ENCODE measurements at regions not wholly inside any gene's neighbourhood (a gene's known extent, or its start where the extent isn't known, plus 50 kb on each side); places are given as distances from the start of the nearest gene placed in this dataset.

DNA sequence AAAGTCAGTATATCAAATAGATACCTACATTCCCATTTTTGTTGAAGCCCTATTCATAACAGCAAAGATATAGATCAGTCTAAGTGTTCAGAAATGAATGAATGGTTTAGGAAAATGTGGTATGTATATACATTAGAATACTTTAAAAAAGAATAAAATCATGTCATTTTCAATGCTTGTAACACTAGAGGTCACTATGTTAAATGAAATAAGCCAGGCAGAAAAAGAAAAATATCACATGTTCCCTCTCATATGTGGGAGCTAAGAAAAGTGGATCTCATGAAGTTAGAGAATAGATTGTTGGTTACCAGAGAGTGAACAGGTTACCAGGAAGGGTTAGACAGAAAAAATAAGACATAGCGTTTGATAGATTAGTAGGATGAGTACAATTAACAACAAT is 1111.0 kb upstream of the SLC39A10 start:
- no peak overlapping the region for H3K27ac ChIP-seq (ENCODE audit: low read length in 2 of 2)
- no peaks in the 10 kb centered on the region for H3K4me1 ChIP-seq (ENCODE audit: control insufficient read depth in 2 of 2, insufficient read depth in 2 of 2, low read length in 2 of 2)
- H3K4me3 Mint-ChIP-seq: no peak overlapping the region
- POLR2A ChIA-PET: no interaction called here
- no peak overlapping the region for H2AFZ ChIP-seq (ENCODE audit: insufficient read depth, low read depth, low read length, poor library complexity, severe bottlenecking)
- no peaks in the 10 kb centered on the region for H3K4me1 Mint-ChIP-seq
- intact Hi-C loops (cut with micrococcal nuclease): no loop called here
- H3K27me3 Mint-ChIP-seq: no peaks in the 10 kb centered on the region
- no peaks in the 10 kb centered on the region for H3K79me2 ChIP-seq (ENCODE audit: control insufficient read depth, insufficient read depth, low read length)
- H3K9me3 ChIP-seq (ENCODE audit: control extremely low read depth in 1 of 3, control insufficient read depth in 2 of 3, insufficient read depth in 1 of 3, low read length in 2 of 3): no peaks in the 10 kb centered on the region
- H3K4me2 ChIP-seq (replicated peaks; ENCODE audit: low read depth, low read length, poor library complexity, severe bottlenecking): no peak overlapping the region
- no peak overlapping the region for H3K9ac ChIP-seq (ENCODE audit: low read length)
- no CpG with 5 or more reads among the region's 1 CpG for WGBS (ENCODE audit: insufficient coverage)
- ATAC-seq (ENCODE audit: low read depth) (no peak), DNase-seq (peak; percentile 4)
- H3K36me3 ChIP-seq (replicated peaks in 1 of 2; ENCODE audit: control extremely low read depth in 1 of 2, control insufficient read depth in 1 of 2, extremely low read depth in 1 of 2, insufficient read depth in 2 of 2, low read length in 1 of 2): no peaks in the 10 kb centered on the region
- H3K27ac Mint-ChIP-seq: no peak overlapping the region
- TF ChIP-seq, protein P1, sequence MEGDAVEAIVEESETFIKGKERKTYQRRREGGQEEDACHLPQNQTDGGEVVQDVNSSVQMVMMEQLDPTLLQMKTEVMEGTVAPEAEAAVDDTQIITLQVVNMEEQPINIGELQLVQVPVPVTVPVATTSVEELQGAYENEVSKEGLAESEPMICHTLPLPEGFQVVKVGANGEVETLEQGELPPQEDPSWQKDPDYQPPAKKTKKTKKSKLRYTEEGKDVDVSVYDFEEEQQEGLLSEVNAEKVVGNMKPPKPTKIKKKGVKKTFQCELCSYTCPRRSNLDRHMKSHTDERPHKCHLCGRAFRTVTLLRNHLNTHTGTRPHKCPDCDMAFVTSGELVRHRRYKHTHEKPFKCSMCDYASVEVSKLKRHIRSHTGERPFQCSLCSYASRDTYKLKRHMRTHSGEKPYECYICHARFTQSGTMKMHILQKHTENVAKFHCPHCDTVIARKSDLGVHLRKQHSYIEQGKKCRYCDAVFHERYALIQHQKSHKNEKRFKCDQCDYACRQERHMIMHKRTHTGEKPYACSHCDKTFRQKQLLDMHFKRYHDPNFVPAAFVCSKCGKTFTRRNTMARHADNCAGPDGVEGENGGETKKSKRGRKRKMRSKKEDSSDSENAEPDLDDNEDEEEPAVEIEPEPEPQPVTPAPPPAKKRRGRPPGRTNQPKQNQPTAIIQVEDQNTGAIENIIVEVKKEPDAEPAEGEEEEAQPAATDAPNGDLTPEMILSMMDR (IDR thresholded peaks at IDR 0.05): no peak
- TF ChIP-seq EZH2 (IDR thresholded peaks at IDR 0.05; ENCODE audit: borderline replicate concordance, insufficient read depth, low read depth, low read length, poor library complexity, severe bottlenecking): no peak
- H4K20me1 ChIP-seq (ENCODE audit: control insufficient read depth, insufficient read depth, low read length, poor library complexity, severe bottlenecking): no peaks in the 10 kb centered on the region
- CTCF ChIA-PET: no interaction called here
- H3K27me3 ChIP-seq (replicated peaks in 1 of 4; ENCODE audit: control extremely low read depth in 1 of 4, control insufficient read depth in 3 of 4, insufficient read depth in 4 of 4, low read length in 3 of 4): no peaks in the 10 kb centered on the region
- H3K4me3 ChIP-seq (ENCODE audit: control extremely low read depth in 1 of 5, extremely low read depth in 1 of 5, insufficient read depth in 1 of 5, low read depth in 2 of 5, low read length in 4 of 5): no peak overlapping the region
- no peaks in the 10 kb centered on the region for H3K9me3 Mint-ChIP-seq (ENCODE audit: insufficient read depth)

DNA sequence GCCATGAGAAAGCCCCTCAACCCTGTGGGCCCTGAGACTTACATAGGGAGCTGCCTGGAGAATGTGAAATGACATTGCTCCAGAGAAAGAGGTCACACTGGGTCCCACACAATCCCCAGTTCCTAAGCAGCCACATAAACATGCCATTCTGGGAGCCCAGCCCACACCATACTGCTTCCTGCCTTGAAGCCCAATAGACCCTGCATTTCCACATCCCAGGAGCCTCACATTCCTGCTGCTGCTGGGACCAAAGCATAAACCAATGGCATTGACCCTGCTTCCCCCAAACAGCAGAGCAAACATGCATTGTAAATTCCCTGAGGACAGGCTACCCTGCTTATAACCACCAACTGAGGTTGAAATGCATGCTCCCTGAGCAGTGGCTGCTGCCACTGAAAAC is 1117.6 kb upstream of the SLC39A10 start:
- Histone ChIP-seq H3K27ac (ENCODE audit: low read length in 2 of 2) (no peak overlapping the region), H3K9me3 (ENCODE audit: control extremely low read depth in 1 of 3, control insufficient read depth in 2 of 3, insufficient read depth in 1 of 3, low read length in 2 of 3) (peaks cover 0 to 7% (median 0%) of the 10 kb centered on the region in 3 donors), H3K27me3 (replicated peaks in 1 of 4; ENCODE audit: control extremely low read depth in 1 of 4, control insufficient read depth in 3 of 4, insufficient read depth in 4 of 4, low read length in 3 of 4) (no peaks in the 10 kb centered on the region), H3K9ac (ENCODE audit: low read length) (no peak overlapping the region), H3K4me1 (ENCODE audit: control insufficient read depth in 2 of 2, insufficient read depth in 2 of 2, low read length in 2 of 2) (no peaks in the 10 kb centered on the region), H3K4me2 (replicated peaks; ENCODE audit: low read depth, low read length, poor library complexity, severe bottlenecking) (no peak overlapping the region), H3K36me3 (replicated peaks in 1 of 2; ENCODE audit: control extremely low read depth in 1 of 2, control insufficient read depth in 1 of 2, extremely low read depth in 1 of 2, insufficient read depth in 2 of 2, low read length in 1 of 2) (no peaks in the 10 kb centered on the region), H3K4me3 (ENCODE audit: control extremely low read depth in 1 of 5, extremely low read depth in 1 of 5, insufficient read depth in 1 of 5, low read depth in 2 of 5, low read length in 4 of 5) (no peak overlapping the region), H4K20me1 (ENCODE audit: control insufficient read depth, insufficient read depth, low read length, poor library complexity, severe bottlenecking) (no peaks in the 10 kb centered on the region), H2AFZ (ENCODE audit: insufficient read depth, low read depth, low read length, poor library complexity, severe bottlenecking) (no peak overlapping the region), H3K79me2 (ENCODE audit: control insufficient read depth, insufficient read depth, low read length) (no peaks in the 10 kb centered on the region)
- Mint-ChIP-seq H3K9me3 (ENCODE audit: insufficient read depth) (no peaks in the 10 kb centered on the region), H3K27me3 (no peaks in the 10 kb centered on the region), H3K4me3 (no peak overlapping the region), H3K4me1 (no peaks in the 10 kb centered on the region), H3K27ac (no peak overlapping the region)
- intact Hi-C loops (cut with micrococcal nuclease): no loop called here
- ChIA-PET POLR2A (no interaction called here), CTCF (no interaction called here)
- ATAC-seq (ENCODE audit: low read depth): no peak
- DNase-seq: no peak
- TF ChIP-seq EZH2 (IDR thresholded peaks at IDR 0.05; ENCODE audit: borderline replicate concordance, insufficient read depth, low read depth, low read length, poor library complexity, severe bottlenecking): no peak
- TF ChIP-seq, protein P1 (IDR thresholded peaks at IDR 0.05): no peak

Data from B cell (primary cell).